Stomach (tissue), 8 donors: ENCODE measurements at regions not wholly inside any gene's neighbourhood (a gene's known extent, or its start where the extent isn't known, plus 50 kb on each side); places are given as distances from the start of the nearest gene placed in this dataset.

ENCODE experiments used
- DNase-seq, 2 donors: peaks; one replicate each; pipeline versions ENCODE4 v3.0.0 to v3.0.0-alpha.2; 2013 to 2019
- H3K27ac ChIP-seq, 5 donors: fragments of 200-600 bp in 4 of 5; sonication (generic) in 4 of 5; one replicate each; pipeline ENCODE4 v1.5.1; 2013 to 2019; ENCODE audit warnings: mild to moderate bottlenecking in 1 of 5, moderate library complexity in 1 of 5
- H3K27me3 ChIP-seq, 3 donors: fragments of 200-600 bp; sonication (generic); one replicate each; pipeline ENCODE4 v1.5.1; 2017 to 2019; ENCODE audit warnings: mixed run types in 1 of 3
- H3K36me3 ChIP-seq, 4 donors: fragments of 200-600 bp; sonication (generic); 1 replicate in 3 of 4; 2 replicates in 1 of 4; pipeline ENCODE4 v1.5.1; 2016 to 2019
- H3K4me1 ChIP-seq, 4 donors: fragments of 200-600 bp; sonication (generic); one replicate each; pipeline ENCODE4 v1.5.1; 2016 to 2019
- H3K4me3 ChIP-seq, 4 donors: fragments of 200-600 bp; sonication (generic) in 3 of 4; one replicate each; pipeline ENCODE4 v1.5.1; 2016 to 2019; ENCODE audit warnings: mild to moderate bottlenecking in 1 of 4
- H3K9me3 ChIP-seq, 4 donors: fragments of 200-600 bp; sonication (generic); one replicate each; pipeline ENCODE4 v1.5.1; 2016 to 2019
- EP300 ChIP-seq: sonication (generic); formaldehyde crosslinking; IDR thresholded peaks from one replicate; pipeline ENCODE4 v1.6.1; 2017; ENCODE audit warnings: antibody characterized with exemption
- POLR2A ChIP-seq, 4 donors: fragments of 450-650 bp; IDR thresholded peaks; one replicate each; pipeline ENCODE4 v1.6.1; 2016; ENCODE audit warnings: antibody characterized with exemption in 4 of 4, control low read depth in 2 of 4, mild to moderate bottlenecking in 1 of 4, moderate library complexity in 1 of 4
- POLR2AphosphoS5 ChIP-seq, 3 donors: sonication (generic); formaldehyde crosslinking; IDR thresholded peaks; one replicate each; pipeline ENCODE4 v1.6.1; 2016; ENCODE audit warnings: antibody characterized with exemption in 3 of 3
- WGBS, 5 donors: extraction: QIAGEN DNeasy Blood & Tissue Kit in 3 of 5; methylation state at CpG; one replicate each; pipeline versions ENCODE4 v1.1.5 to v1.1.7; 2013 to 2018; 5-methylcytosine and 5-hydroxymethylcytosine counted together
- intact Hi-C: fragments of 100-400 bp; cut with DNase I; formaldehyde crosslinking; loops from one replicate; pipeline ENCODE4 v1.15.1; 2023; ENCODE audit warnings: low total_unique reads
- TF ChIP-seq, protein P1 (sequence below), 7 experiments: fragments of 450-650 bp in 4 of 7; fragments of 200-600 bp in 3 of 7; sonication (generic) in 3 of 7; IDR thresholded peaks; one replicate each; pipeline ENCODE4 v1.5.1; 2016 to 2019; ENCODE audit warnings: antibody characterized with exemption in 7 of 7, control low read depth in 2 of 7, mild to moderate bottlenecking in 1 of 7
- donor health status: healthy with polysubstance abuse.
- donor health status: Bipolar disorder and iron deficiency.
- donor health status: healthy.

- Histone ChIP-seq H3K36me3 (no peaks in the 10 kb centered on the region), H3K4me3 (no peak overlapping the region), H3K27ac (no peak overlapping the region), H3K27me3 (peaks cover 0 to 50% (median 17%) of the 10 kb centered on the region in 3 donors), H3K4me1 (no peaks in the 10 kb centered on the region), H3K9me3 (no peaks in the 10 kb centered on the region)
- intact Hi-C loops: no loop called here
- TF ChIP-seq POLR2AphosphoS5 (IDR thresholded peaks at IDR 0.05) (no peak), POLR2A (IDR thresholded peaks at IDR 0.05) (no peak), EP300 (no peak)
- TF ChIP-seq, protein P1, sequence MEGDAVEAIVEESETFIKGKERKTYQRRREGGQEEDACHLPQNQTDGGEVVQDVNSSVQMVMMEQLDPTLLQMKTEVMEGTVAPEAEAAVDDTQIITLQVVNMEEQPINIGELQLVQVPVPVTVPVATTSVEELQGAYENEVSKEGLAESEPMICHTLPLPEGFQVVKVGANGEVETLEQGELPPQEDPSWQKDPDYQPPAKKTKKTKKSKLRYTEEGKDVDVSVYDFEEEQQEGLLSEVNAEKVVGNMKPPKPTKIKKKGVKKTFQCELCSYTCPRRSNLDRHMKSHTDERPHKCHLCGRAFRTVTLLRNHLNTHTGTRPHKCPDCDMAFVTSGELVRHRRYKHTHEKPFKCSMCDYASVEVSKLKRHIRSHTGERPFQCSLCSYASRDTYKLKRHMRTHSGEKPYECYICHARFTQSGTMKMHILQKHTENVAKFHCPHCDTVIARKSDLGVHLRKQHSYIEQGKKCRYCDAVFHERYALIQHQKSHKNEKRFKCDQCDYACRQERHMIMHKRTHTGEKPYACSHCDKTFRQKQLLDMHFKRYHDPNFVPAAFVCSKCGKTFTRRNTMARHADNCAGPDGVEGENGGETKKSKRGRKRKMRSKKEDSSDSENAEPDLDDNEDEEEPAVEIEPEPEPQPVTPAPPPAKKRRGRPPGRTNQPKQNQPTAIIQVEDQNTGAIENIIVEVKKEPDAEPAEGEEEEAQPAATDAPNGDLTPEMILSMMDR (IDR thresholded peaks at IDR 0.05): no peak
- no peak for DNase-seq
- 40 to 60% (median 52%) methylated on average over 11 of the region's 11 CpGs for WGBS, 5 donors
Measured at GRCh38 chr1:18041685-18042355, 65.8 kb upstream of the IGSF21 start.

- Histone ChIP-seq H3K27ac (no peak overlapping the region), H3K4me3 (no peak overlapping the region), H3K27me3 (peaks cover 0 to 52% (median 17%) of the 10 kb centered on the region in 3 donors), H3K36me3 (no peaks in the 10 kb centered on the region), H3K9me3 (no peaks in the 10 kb centered on the region), H3K4me1 (no peaks in the 10 kb centered on the region)
- intact Hi-C loops: no loop called here
- WGBS, 5 donors: 49 to 63% (median 56%) methylated on average over 2 of the region's 2 CpGs
- TF ChIP-seq POLR2AphosphoS5 (IDR thresholded peaks at IDR 0.05) (no peak), EP300 (no peak), POLR2A (IDR thresholded peaks at IDR 0.05) (no peak)
- TF ChIP-seq, protein P1 (IDR thresholded peaks at IDR 0.05): no peak
- no peak for DNase-seq
Measured at GRCh38 chr1:18043871-18044270, 63.7 kb upstream of the IGSF21 start.

GRCh38 chr1:18045203-18045602 lies 62.4 kb upstream of the IGSF21 start:
- TF ChIP-seq POLR2A (IDR thresholded peaks at IDR 0.05) (no peak), POLR2AphosphoS5 (IDR thresholded peaks at IDR 0.05) (no peak)
- TF ChIP-seq, protein P1 (IDR thresholded peaks at IDR 0.05): no peak
- Histone ChIP-seq H3K4me3 (no peak overlapping the region), H3K27me3 (peaks cover 0 to 50% (median 17%) of the 10 kb centered on the region in 3 donors), H3K27ac (no peak overlapping the region), H3K4me1 (no peaks in the 10 kb centered on the region), H3K36me3 (no peaks in the 10 kb centered on the region), H3K9me3 (no peaks in the 10 kb centered on the region)
- DNase-seq: no peak
- WGBS, 5 donors: 32 to 55% (median 47%) methylated on average over 5 of the region's 5 CpGs
- intact Hi-C loops: no loop called here

- H3K36me3 ChIP-seq: no peaks in the 10 kb centered on the region
- 56 to 63% (median 59%) methylated on average over 8 of the region's 8 CpGs for WGBS, 5 donors
- no peak overlapping the region for H3K4me3 ChIP-seq
- no peak for TF ChIP-seq POLR2AphosphoS5 (IDR thresholded peaks at IDR 0.05)
- TF ChIP-seq EP300: no peak
- TF ChIP-seq, protein P1 (IDR thresholded peaks at IDR 0.05): no peak
- no peak for TF ChIP-seq POLR2A (IDR thresholded peaks at IDR 0.05)
- H3K27ac ChIP-seq: no peak overlapping the region
- no peaks in the 10 kb centered on the region for H3K9me3 ChIP-seq
- DNase-seq: no peak
- peaks cover 0 to 50% (median 17%) of the 10 kb centered on the region in 3 donors for H3K27me3 ChIP-seq
- intact Hi-C loops: no loop called here
- H3K4me1 ChIP-seq: no peaks in the 10 kb centered on the region
Measured at GRCh38 chr1:18045621-18046020, 62.0 kb upstream of the IGSF21 start.
